ENCODE measurements at regions not wholly inside any gene's neighbourhood (a gene's known extent, or its start where the extent isn't known, plus 50 kb on each side); places are given as distances from the start of the nearest gene placed in this dataset.

- TF ChIP-seq POLR2AphosphoS5 (IDR thresholded peaks at IDR 0.05; ENCODE audit: borderline replicate concordance, low read depth, low read length), result no peak
- no peak for TF ChIP-seq EZH2 (IDR thresholded peaks at IDR 0.05)
Observed at GRCh38 chr2:176818617-176819016, 394.0 kb upstream of the HNRNPA3 start.
